ENCODE measurements at regions not wholly inside any gene's neighbourhood (a gene's known extent, or its start where the extent isn't known, plus 50 kb on each side); places are given as distances from the start of the nearest gene placed in this dataset.

DNA sequence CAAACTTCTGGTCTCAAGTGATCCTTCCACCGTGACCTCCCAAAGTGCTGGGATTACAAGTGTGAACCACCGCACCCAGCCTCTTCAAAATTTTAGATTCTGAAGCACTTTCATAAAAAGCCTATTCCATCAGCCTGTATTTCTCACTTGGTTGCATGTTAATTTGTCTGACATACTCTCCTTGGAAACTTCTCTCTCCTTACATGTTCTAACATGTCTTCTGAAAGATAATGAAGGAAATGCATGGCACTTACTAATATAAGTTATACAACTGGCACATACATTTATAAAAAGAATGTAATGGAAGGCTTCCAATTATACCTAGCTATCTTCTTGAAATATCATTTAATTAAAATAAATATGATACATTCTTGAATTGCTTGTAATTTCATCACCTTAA lies 597.5 kb downstream of the TBC1D32 start:
- Histone ChIP-seq H3K27me3 (no peaks in the 10 kb centered on the region), H3K4me1 (no peaks in the 10 kb centered on the region), H3K27ac (no peak overlapping the region), H3K9me3 (no peaks in the 10 kb centered on the region), H3K4me3 (replicated peaks in 1 of 3) (no peak overlapping the region), H3K36me3 (no peaks in the 10 kb centered on the region)
- WGBS, 2 donors: 66 to 89% methylated on average over 2 of the region's 2 CpGs
- no peak for DNase-seq
- intact Hi-C loops (cut with DNase I): no loop called here
- no peak for TF ChIP-seq POLR2A (IDR thresholded peaks at IDR 0.05)
- TF ChIP-seq CTCF (IDR thresholded peaks at IDR 0.05): no peak

DNA sequence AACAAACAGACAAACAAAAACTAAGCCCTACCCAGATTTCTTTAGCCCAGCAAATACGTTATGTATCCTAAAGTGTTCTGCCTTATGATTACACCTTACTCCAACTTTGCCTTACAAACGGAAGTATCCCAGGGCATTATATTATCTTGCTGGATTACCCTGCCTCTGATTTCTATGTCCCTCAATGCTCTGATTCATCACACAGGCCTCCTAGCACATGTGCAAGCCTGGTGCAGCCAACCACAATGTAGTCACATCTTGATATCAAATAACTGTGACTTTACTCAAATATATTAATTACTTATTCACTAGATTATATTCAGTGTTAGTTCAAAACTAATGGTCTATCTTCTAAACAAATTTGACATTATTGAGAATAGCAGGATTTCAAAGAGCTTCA lies 598.6 kb downstream of the TBC1D32 start:
- H3K4me3 ChIP-seq (replicated peaks in 1 of 3): no peak overlapping the region
- WGBS, 2 donors: 92 to 99% methylated on average over 2 of the region's 2 CpGs
- no peak for DNase-seq
- intact Hi-C loops (cut with DNase I): no loop called here
- TF ChIP-seq CTCF (IDR thresholded peaks at IDR 0.05): no peak
- no peak for TF ChIP-seq POLR2A (IDR thresholded peaks at IDR 0.05)
- no peaks in the 10 kb centered on the region for H3K9me3 ChIP-seq
- no peaks in the 10 kb centered on the region for H3K36me3 ChIP-seq
- no peaks in the 10 kb centered on the region for H3K27me3 ChIP-seq
- no peaks in the 10 kb centered on the region for H3K4me1 ChIP-seq
- H3K27ac ChIP-seq: no peak overlapping the region

DNA sequence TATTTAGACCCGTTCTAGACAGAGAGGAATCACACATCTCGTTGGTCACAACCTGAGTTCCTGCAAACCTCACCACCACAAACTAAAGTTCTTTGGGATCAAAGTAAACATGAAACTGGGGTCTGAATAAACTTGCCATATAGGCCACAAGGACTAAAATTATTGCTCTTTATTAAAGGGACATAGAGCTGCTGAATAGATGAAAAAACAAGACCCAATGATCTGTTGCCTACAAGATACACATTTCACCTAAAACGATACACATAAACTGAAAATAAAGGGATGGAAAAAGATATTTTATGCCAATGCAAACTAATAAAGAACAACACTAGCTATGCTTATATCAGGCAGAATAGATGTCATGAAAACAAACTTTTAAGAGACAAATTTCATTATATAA lies 623.0 kb downstream of the TBC1D32 start:
- no peaks in the 10 kb centered on the region for H3K4me1 ChIP-seq
- WGBS, 2 donors: 86 to 91% methylated on average over 3 of the region's 3 CpGs
- H3K27ac ChIP-seq: no peak overlapping the region
- intact Hi-C loops (cut with DNase I): no loop called here
- H3K4me3 ChIP-seq (replicated peaks in 1 of 3): no peak overlapping the region
- H3K9me3 ChIP-seq: no peaks in the 10 kb centered on the region
- H3K27me3 ChIP-seq: no peaks in the 10 kb centered on the region
- no peak for DNase-seq
- TF ChIP-seq CTCF (IDR thresholded peaks at IDR 0.05): no peak
- TF ChIP-seq POLR2A (IDR thresholded peaks at IDR 0.05): no peak
- H3K36me3 ChIP-seq: no peaks in the 10 kb centered on the region

- H3K4me3 ChIP-seq (replicated peaks in 1 of 3): no peak overlapping the region
- TF ChIP-seq POLR2A (IDR thresholded peaks at IDR 0.05): no peak
- TF ChIP-seq CTCF (IDR thresholded peaks at IDR 0.05): no peak
- H3K36me3 ChIP-seq: no peaks in the 10 kb centered on the region
- no peaks in the 10 kb centered on the region for H3K4me1 ChIP-seq
- intact Hi-C loops (cut with DNase I): no loop called here
- no peak overlapping the region for H3K27ac ChIP-seq
- no peaks in the 10 kb centered on the region for H3K27me3 ChIP-seq
- no peak for DNase-seq
- no peaks in the 10 kb centered on the region for H3K9me3 ChIP-seq
- WGBS, 2 donors: 82 to 85% methylated on average over 4 of the region's 4 CpGs
These were observed 634.3 kb downstream of the TBC1D32 start for GRCh38 chr6:120700001-120700400.

GRCh38 chr6:120686492-120686891 lies 647.8 kb downstream of the TBC1D32 start:
- intact Hi-C loops (cut with DNase I): no loop called here
- no peak overlapping the region for H3K27ac ChIP-seq
- H3K27me3 ChIP-seq: no peaks in the 10 kb centered on the region
- no peaks in the 10 kb centered on the region for H3K36me3 ChIP-seq
- H3K9me3 ChIP-seq: no peaks in the 10 kb centered on the region
- H3K4me1 ChIP-seq: no peaks in the 10 kb centered on the region
- no peak overlapping the region for H3K4me3 ChIP-seq (replicated peaks in 1 of 3)
- no peak for DNase-seq
- TF ChIP-seq CTCF (IDR thresholded peaks at IDR 0.05) (no peak), POLR2A (IDR thresholded peaks at IDR 0.05) (no peak)
- WGBS, 2 donors: 93 to 94% methylated on average over 3 of the region's 3 CpGs
